IMR-90 (cell line): ENCODE measurements at regions not wholly inside any gene's neighbourhood (a gene's known extent, or its start where the extent isn't known, plus 50 kb on each side); places are given as distances from the start of the nearest gene placed in this dataset.

Experiments used
- ATAC-seq: fragments of 200-7000 bp; cut with Tn5 transposase; 2 replicates; pipeline ENCODE4 v1.9.1; 2020; ENCODE audit warnings: low read depth, mild to moderate bottlenecking, moderate library complexity
- BruUV-seq: library from RNA; stranded (reverse); fragments of 400-500 nt; replicated peaks from 2 replicates; lab custom pipeline; 2021; lab: Mats Ljungman, UMichigan
- CTCF ChIA-PET: fragments of 300-600 bp; formaldehyde crosslinking; extraction: SDS; loops from one replicate; lab custom pipeline; 2021; ENCODE audit warnings: antibody characterized with exemption; lab: Yijun Ruan, JAX
- POLR2A ChIA-PET: fragments of 300-600 bp; sonication (Branson Sonifier 250); formaldehyde crosslinking; loops from one replicate; lab custom pipeline; 2022; ENCODE audit warnings: antibody characterized with exemption; ENCODE audit not compliant: unreplicated experiment; lab: Charles Lee
- DNase-seq: peaks from one replicate; pipeline ENCODE4 v3.0.0; 2013
- H2AFZ ChIP-seq: replicated peaks from 2 replicates; pipeline ENCODE3; 2013; ENCODE audit warnings: low read length, mild to moderate bottlenecking; ENCODE audit not compliant: poor library complexity
- H2AK5ac ChIP-seq: 2 replicates; pipeline ENCODE4 v1.6.1; 2013; ENCODE audit warnings: low read depth, low read length, inconsistent platforms
- H2AK9ac ChIP-seq: replicated peaks from 2 replicates; pipeline ENCODE3; 2013; ENCODE audit warnings: mild to moderate bottlenecking, low read depth, low read length, moderate library complexity; ENCODE audit not compliant: poor library complexity
- H2BK120ac ChIP-seq: 2 replicates; pipeline ENCODE4 v1.6.1; 2013; ENCODE audit warnings: low read depth, low read length, inconsistent platforms
- H2BK15ac ChIP-seq: 3 replicates; pipeline ENCODE4 v1.6.1; 2013; ENCODE audit warnings: low read depth, low read length, inconsistent platforms
- H2BK20ac ChIP-seq: 2 replicates; pipeline ENCODE4 v1.6.1; 2013; ENCODE audit warnings: low read depth, mild to moderate bottlenecking, inconsistent platforms, low read length, moderate library complexity
- H2BK5ac ChIP-seq: 2 replicates; pipeline ENCODE4 v1.6.1; 2013; ENCODE audit warnings: mild to moderate bottlenecking, low read depth, low read length, inconsistent platforms; ENCODE audit not compliant: poor library complexity, severe bottlenecking
- H3K14ac ChIP-seq: replicated peaks from 2 replicates; pipeline ENCODE4 v1.6.1; 2013; ENCODE audit warnings: low read depth, low read length, inconsistent platforms
- H3K18ac ChIP-seq: 2 replicates; pipeline ENCODE4 v1.6.1; 2013; ENCODE audit warnings: low read depth, low read length, control low read depth
- H3K23ac ChIP-seq: 2 replicates; pipeline ENCODE4 v1.6.1; 2013; ENCODE audit warnings: low read depth, low read length, inconsistent platforms
- H3K27ac ChIP-seq: 2 replicates; pipeline ENCODE4 v1.5.1; 2013; ENCODE audit warnings: mild to moderate bottlenecking, control low read depth, low read length; ENCODE audit not compliant: insufficient read depth
- H3K27me3 ChIP-seq: 2 replicates; pipeline ENCODE4 v1.6.1; 2013; ENCODE audit warnings: low read length; ENCODE audit not compliant: control insufficient read depth, insufficient read depth
- H3K36me3 ChIP-seq: 2 replicates; pipeline ENCODE4 v1.6.1; 2013; ENCODE audit warnings: low read length, mixed read lengths; ENCODE audit not compliant: control insufficient read depth, insufficient read depth
- H3K4ac ChIP-seq: 2 replicates; pipeline ENCODE4 v1.6.1; 2013; ENCODE audit warnings: low read depth, low read length, inconsistent platforms
- H3K4me1 ChIP-seq: 2 replicates; pipeline ENCODE4 v1.6.1; 2013; ENCODE audit warnings: low read length, mixed read lengths; ENCODE audit not compliant: control insufficient read depth, insufficient read depth
- H3K4me2 ChIP-seq: 2 replicates; pipeline ENCODE4 v1.6.1; 2013; ENCODE audit warnings: low read depth, mild to moderate bottlenecking, control low read depth, low read length, moderate library complexity
- H3K4me3 ChIP-seq: 2 replicates; pipeline ENCODE4 v1.5.1; 2013; ENCODE audit warnings: low read depth, mild to moderate bottlenecking, control low read depth, low read length, moderate library complexity; ENCODE audit not compliant: insufficient read depth
- H3K56ac ChIP-seq: 2 replicates; pipeline ENCODE4 v1.6.1; 2013; ENCODE audit warnings: low read length, inconsistent platforms; ENCODE audit not compliant: insufficient read depth; ENCODE audit errors: extremely low read depth
- H3K79me1 ChIP-seq, 2 experiments: 2 replicates each; pipeline ENCODE4 v1.6.1; 2013; ENCODE audit warnings: low read length in 2 of 2, inconsistent platforms in 1 of 2, low read depth in 1 of 2
- H3K9ac ChIP-seq: 2 replicates; pipeline ENCODE4 v1.6.1; 2013; ENCODE audit warnings: low read depth, low read length, control low read depth
- H3K9me1 ChIP-seq: 2 replicates; pipeline ENCODE4 v1.6.1; 2013; ENCODE audit warnings: low read length, inconsistent platforms; ENCODE audit not compliant: insufficient read depth
- H3K9me3 ChIP-seq: 2 replicates; pipeline ENCODE4 v1.6.1; 2013; ENCODE audit warnings: low read length; ENCODE audit not compliant: control insufficient read depth, insufficient read depth
- H4K20me1 ChIP-seq: 2 replicates; pipeline ENCODE4 v1.6.1; 2013; ENCODE audit warnings: low read length, inconsistent platforms; ENCODE audit not compliant: insufficient read depth
- H4K5ac ChIP-seq: 2 replicates; pipeline ENCODE4 v1.6.1; 2013; ENCODE audit warnings: mild to moderate bottlenecking, low read depth, low read length, control low read depth
- H4K8ac ChIP-seq, 2 experiments: 2 replicates each; pipeline ENCODE4 v1.6.1; 2013; ENCODE audit warnings: low read depth in 2 of 2, low read length in 2 of 2, control low read depth in 1 of 2, inconsistent platforms in 1 of 2
- H4K91ac ChIP-seq: 2 replicates; pipeline ENCODE4 v1.6.1; 2013; ENCODE audit warnings: low read depth, low read length, inconsistent platforms; ENCODE audit not compliant: insufficient read depth
- CEBPB ChIP-seq: IDR thresholded peaks from 2 replicates; pipeline ENCODE4 v1.6.1; 2012; ENCODE audit warnings: low read depth, low read length, improper control_type of control experiment
- CHD1 ChIP-seq: IDR thresholded peaks from 2 replicates; pipeline ENCODE4 v1.6.1; 2012; ENCODE audit warnings: low read depth, low read length, improper control_type of control experiment
- MAFK ChIP-seq: IDR thresholded peaks from 2 replicates; pipeline ENCODE4 v1.6.1; 2012; ENCODE audit warnings: low read depth, low read length, improper control_type of control experiment
- MXI1 ChIP-seq: IDR thresholded peaks from 2 replicates; pipeline ENCODE4 v1.6.1; 2012; ENCODE audit warnings: low read depth, mild to moderate bottlenecking, low read length, moderate library complexity, borderline replicate concordance
- NFE2L2 ChIP-seq: fragments of 150-350 bp; IDR thresholded peaks from 2 replicates; pipeline ENCODE4 v1.6.1; 2016; ENCODE audit warnings: low read depth, mild to moderate bottlenecking, low read length
- POLR2A ChIP-seq: IDR thresholded peaks from 2 replicates; pipeline ENCODE4 v1.6.1; 2012; ENCODE audit warnings: mild to moderate bottlenecking, low read depth, low read length
- RCOR1 ChIP-seq: IDR thresholded peaks from 2 replicates; pipeline ENCODE4 v1.6.1; 2012; ENCODE audit warnings: mild to moderate bottlenecking, low read length, improper control_type of control experiment; ENCODE audit not compliant: insufficient replicate concordance
- SMC3 ChIP-seq: fragments of 150-350 bp; IDR thresholded peaks from 2 replicates; pipeline ENCODE4 v1.6.1; 2016; ENCODE audit warnings: low read depth, mild to moderate bottlenecking, antibody characterized with exemption, low read length, moderate library complexity
- WGBS, 2 experiments: methylation state at CpG; one replicate each; pipeline versions ENCODE4 v1.1.5 to v1.1.7; 2013; ENCODE audit warnings: missing lambda C conversion rate in 2 of 2; ENCODE audit not compliant: insufficient read length in 1 of 2; ENCODE audit errors: extremely low coverage in 2 of 2; 5-methylcytosine and 5-hydroxymethylcytosine counted together
- dilution Hi-C: fragments of 300-500 bp; cut with HindIII; formaldehyde crosslinking; loops from one replicate; pipeline ENCODE4 v1.14.3; 2018; ENCODE audit warnings: low sequenced_read_pairs; ENCODE audit not compliant: unreplicated experiment
- in situ Hi-C: fragments of 300-500 bp; cut with MboI; formaldehyde crosslinking; loops from 3 replicates; pipeline ENCODE4 v1.14.3; 2019; ENCODE audit warnings: low sequenced_read_pairs, inconsistent platforms, mixed read lengths
- intact Hi-C: fragments of 100-400 bp; cut with micrococcal nuclease; formaldehyde crosslinking; loops from 2 replicates; pipeline ENCODE4 v1.10.0; 2022
- TF ChIP-seq, protein P1 (sequence below): fragments of 150-350 bp; IDR thresholded peaks from 2 replicates; pipeline ENCODE4 v1.6.1; 2017; ENCODE audit warnings: mild to moderate bottlenecking, antibody characterized with exemption, low read length, low read depth

DNA sequence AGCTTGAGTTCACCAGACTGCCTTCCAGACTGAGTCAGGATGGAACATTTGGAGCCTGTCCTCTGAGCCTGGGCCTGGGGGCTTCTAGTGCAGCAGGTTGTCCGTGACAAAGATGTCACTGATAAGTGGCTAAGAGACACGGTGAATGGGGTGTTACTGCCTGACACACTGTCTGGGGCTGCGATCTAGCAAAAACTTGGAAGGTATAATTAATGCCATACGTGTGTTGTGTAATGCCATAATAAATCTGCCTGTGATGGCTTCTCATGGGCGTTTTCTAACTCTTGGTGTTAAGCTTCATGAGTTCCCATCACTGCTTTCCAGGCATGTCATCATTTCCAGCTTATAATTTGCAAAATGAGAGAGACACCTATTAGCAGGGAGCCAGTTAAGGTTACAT lies 215.4 kb downstream of the UTP18 start:
- DNase-seq, result no peak
- Histone ChIP-seq H4K8ac (no peak overlapping the region), H2BK20ac (no peak overlapping the region), H3K4me2 (no peak overlapping the region), H3K36me3 (no peaks in the 10 kb centered on the region), H3K27ac (no peak overlapping the region), H3K56ac (no peak overlapping the region), H3K9me3 (no peaks in the 10 kb centered on the region; the same call in 1 of the 2 replicates), H2BK15ac (no peak overlapping the region), H3K4me1 (no peaks in the 10 kb centered on the region), H2BK5ac (no peak overlapping the region), H3K4ac (no peak overlapping the region), H3K27me3 (no peaks in the 10 kb centered on the region), H2AFZ (no peak overlapping the region), H3K9ac (no peak overlapping the region), H2BK120ac (no peak overlapping the region), H3K9me1 (no peaks in the 10 kb centered on the region), H2AK9ac (no peak overlapping the region), H4K5ac (no peak overlapping the region), H4K91ac (no peak overlapping the region), H2AK5ac (no peak overlapping the region), H3K79me1 (no peaks in the 10 kb centered on the region), H3K23ac (no peak overlapping the region), H4K20me1 (no peaks in the 10 kb centered on the region), H3K4me3 (no peak overlapping the region), H3K14ac (no peak overlapping the region), H3K18ac (no peak overlapping the region)
- no peak for TF ChIP-seq CEBPB
- TF ChIP-seq, protein P1, sequence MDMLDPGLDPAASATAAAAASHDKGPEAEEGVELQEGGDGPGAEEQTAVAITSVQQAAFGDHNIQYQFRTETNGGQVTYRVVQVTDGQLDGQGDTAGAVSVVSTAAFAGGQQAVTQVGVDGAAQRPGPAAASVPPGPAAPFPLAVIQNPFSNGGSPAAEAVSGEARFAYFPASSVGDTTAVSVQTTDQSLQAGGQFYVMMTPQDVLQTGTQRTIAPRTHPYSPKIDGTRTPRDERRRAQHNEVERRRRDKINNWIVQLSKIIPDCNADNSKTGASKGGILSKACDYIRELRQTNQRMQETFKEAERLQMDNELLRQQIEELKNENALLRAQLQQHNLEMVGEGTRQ, result no peak
- no peak for TF ChIP-seq SMC3
- no peak for TF ChIP-seq NFE2L2
- no peak for TF ChIP-seq POLR2A
- no peak for TF ChIP-seq RCOR1
- TF ChIP-seq CHD1, result no peak
- no peak for TF ChIP-seq MAFK
- TF ChIP-seq MXI1, result no peak
- in situ Hi-C loops, result no loop called here
- 43% methylated on average over 1 of the region's 5 CpGs; no CpG with 5 or more reads in 1 of the 2 experiments for WGBS, 2 experiments
- BruUV-seq, result no TSS peak
- ATAC-seq, result no peak
- ChIA-PET POLR2A (no interaction called here), CTCF (no interaction called here)
- intact Hi-C loops, result no loop called here
- dilution Hi-C loops, result no loop called here
